GM12873 (cell line): ENCODE measurements at regions not wholly inside any gene's neighbourhood (a gene's known extent, or its start where the extent isn't known, plus 50 kb on each side); places are given as distances from the start of the nearest gene placed in this dataset.

Experiments
- CTCF ChIP-seq: IDR thresholded peaks from 2 replicates; pipeline ENCODE4 v1.5.1; 2012; ENCODE audit warnings: low read depth, mild to moderate bottlenecking, moderate library complexity, low read length, control low read depth; ENCODE audit not compliant: insufficient read depth; ENCODE audit errors: missing control alignments

- TF ChIP-seq CTCF, result no peak
Observed at GRCh38 chrX:130974323-130974722, 71.3 kb upstream of the ENOX2 start.

DNA sequence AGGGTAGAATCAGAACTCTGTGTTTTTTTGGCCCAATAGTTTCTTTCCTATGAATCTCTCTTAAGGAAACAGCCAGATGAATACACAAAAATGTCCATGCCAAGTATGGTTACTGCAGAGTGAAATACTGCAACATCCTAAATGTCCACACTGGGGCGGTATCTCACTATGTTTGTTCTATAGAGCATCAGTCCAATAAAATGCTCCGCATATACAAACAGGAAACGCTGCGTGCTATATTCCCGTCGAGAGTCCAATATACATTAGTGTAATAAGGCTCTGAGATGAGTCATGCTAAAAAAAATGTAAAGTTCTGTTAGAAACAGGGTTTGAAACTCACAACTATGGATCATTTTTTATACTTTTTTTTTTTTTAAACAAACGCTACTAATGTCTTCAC is 72.9 kb upstream of the ENOX2 start:
- TF ChIP-seq CTCF, result peak; percentile 69

DNA sequence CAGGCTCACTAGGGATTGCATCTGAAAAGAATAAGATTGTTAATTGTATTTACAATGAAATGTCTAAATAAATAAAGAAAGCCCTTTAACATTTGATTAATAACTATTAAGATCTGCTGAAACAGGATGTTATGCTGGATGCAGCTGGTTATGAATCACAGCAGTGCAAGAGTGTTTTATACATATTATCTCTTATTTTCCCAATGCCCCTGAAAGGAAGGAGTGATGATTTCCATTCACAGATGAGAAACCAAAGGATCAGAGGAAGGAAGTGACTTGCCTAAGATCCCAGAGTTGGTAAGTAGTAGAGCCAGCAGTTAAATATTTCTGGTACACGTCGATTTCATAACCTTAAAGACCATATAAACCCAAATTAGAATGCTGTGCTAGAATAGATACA is 76.3 kb upstream of the ARHGAP36 start:
- no peak for TF ChIP-seq CTCF

DNA sequence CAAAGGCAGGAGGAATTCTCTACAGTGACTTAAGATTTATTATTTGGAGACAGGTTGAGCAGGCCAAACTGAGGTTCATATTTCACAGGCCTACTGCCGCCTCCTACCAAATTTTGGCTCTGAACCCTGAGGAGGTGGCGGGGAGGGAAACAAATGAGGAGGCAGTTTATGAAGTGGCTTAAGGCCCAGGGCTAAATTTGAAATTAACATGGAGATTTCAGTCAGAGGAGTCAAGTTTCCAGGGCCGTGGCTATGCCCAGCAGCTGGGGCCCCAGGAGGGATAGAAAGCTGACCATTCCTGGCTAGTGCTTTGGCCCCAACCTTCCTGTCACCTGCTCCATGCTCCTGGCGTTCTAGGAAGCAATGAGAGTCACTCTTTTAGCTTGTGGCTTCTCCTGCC is 73.4 kb upstream of the ARHGAP36 start:
- no peak for TF ChIP-seq CTCF

GRCh38 chrX:130987241-130987640 is 70.9 kb upstream of the ARHGAP36 start:
- no peak for TF ChIP-seq CTCF

DNA sequence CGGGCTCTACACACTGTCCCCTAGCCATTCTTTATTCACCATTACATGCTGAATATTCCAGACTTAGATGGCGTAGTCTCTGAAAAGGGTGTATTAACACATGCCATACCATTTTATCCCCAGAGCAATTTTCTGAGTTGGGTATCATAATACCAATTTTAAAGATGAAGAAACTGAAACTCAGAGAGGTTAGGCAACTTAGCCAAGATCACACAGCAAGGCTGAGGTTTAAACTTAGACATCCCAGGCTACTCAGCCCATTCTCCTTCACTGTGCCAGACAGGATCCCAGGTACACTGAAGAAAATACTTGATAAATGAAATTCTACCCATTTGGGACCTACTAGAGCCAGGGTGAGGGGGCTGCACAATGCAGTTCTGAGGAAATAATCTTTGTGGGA is 67.4 kb upstream of the ARHGAP36 start:
- no peak for TF ChIP-seq CTCF

DNA sequence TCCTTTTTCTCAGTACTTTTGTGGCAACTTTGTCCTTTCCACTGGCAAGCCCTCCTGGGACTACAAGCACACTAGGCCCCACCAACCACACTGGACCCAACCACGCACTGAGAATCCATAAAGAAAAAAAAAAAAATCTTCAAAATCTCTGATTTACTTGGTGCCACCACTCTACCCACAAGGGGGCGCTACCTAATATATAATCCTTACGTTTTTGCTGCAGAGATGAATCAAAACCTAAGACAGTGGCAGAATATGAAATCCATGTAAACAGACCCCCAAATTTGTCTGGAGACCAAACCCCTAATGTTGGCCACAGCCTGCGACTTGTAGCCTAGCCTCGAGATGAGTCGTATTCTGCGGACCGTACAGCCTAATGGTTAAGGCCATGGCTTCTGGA is 63.5 kb upstream of the ARHGAP36 start:
- TF ChIP-seq CTCF, result peak; percentile 53

DNA sequence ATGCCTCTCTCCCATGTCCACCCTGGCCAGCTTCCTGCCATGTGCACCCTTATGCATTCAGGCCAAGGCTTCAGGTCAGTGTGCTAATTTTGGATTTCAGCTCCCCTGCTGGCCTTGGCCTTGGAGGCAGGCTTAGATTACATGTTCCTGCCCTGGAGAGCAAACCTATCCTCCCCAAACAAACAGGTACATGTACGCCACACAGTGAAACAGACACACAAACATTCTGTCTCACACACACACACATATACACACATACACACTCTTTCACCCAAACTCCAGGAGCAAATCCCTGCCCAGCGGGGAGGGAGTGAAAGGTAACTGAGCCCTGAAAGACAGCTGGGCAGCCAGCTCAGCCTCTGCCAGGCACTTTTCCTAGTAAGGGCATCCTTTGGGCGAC is 62.7 kb upstream of the ARHGAP36 start:
- TF ChIP-seq CTCF, result no peak
